Fibroblast of lung (primary cell): ENCODE measurements at regions not wholly inside any gene's neighbourhood (a gene's known extent, or its start where the extent isn't known, plus 50 kb on each side); places are given as distances from the start of the nearest gene placed in this dataset.
"Not testable (repeated sequence)": the region's sequence is repeated elsewhere in the genome, so short reads cannot be mapped to it uniquely, and the experiment has no call there.

Experiments used
- DNase-seq, 2 donors: peaks; one replicate each; pipeline versions ENCODE4 v3.0.0 to v3.0.0-alpha.2; 2010; ENCODE audit warnings: low read depth in 2 of 2
- H2AFZ ChIP-seq: 2 replicates; pipeline ENCODE4 v1.5.1; 2012; ENCODE audit warnings: low read length, control low read depth, inconsistent platforms
- H3K27ac ChIP-seq: 2 replicates; pipeline ENCODE4 v1.5.1; 2011; ENCODE audit warnings: low read length, control low read depth; ENCODE audit not compliant: insufficient read depth
- H3K27me3 ChIP-seq: 2 replicates; pipeline ENCODE4 v1.5.1; 2011; ENCODE audit warnings: mild to moderate bottlenecking, low read length; ENCODE audit not compliant: control insufficient read depth, insufficient read depth
- H3K36me3 ChIP-seq: 2 replicates; pipeline ENCODE4 v1.5.1; 2011; ENCODE audit warnings: low read length; ENCODE audit not compliant: control insufficient read depth, insufficient read depth
- H3K4me1 ChIP-seq: 2 replicates; pipeline ENCODE4 v1.5.1; 2011; ENCODE audit warnings: low read length; ENCODE audit not compliant: control insufficient read depth, insufficient read depth; ENCODE audit errors: extremely low read depth
- H3K4me2 ChIP-seq: 2 replicates; pipeline ENCODE4 v1.5.1; 2011; ENCODE audit warnings: low read length, control low read depth; ENCODE audit not compliant: insufficient read depth; ENCODE audit errors: extremely low read depth
- H3K4me3 ChIP-seq, 4 experiments: fragments of 200-600 bp in 1 of 4; sonication (generic) in 1 of 4; replicated peaks in 1 of 4; 2 replicates each; pipeline ENCODE4 v1.5.1; 2011 to 2016; ENCODE audit warnings: low read length in 4 of 4, low read depth in 3 of 4, mild to moderate bottlenecking in 3 of 4, control low read depth in 2 of 4, inconsistent platforms in 1 of 4, mixed read lengths in 1 of 4; ENCODE audit not compliant: insufficient read depth in 1 of 4; ENCODE audit errors: control extremely low read depth in 1 of 4
- H3K79me2 ChIP-seq: 2 replicates; pipeline ENCODE4 v1.5.1; 2012; ENCODE audit warnings: mild to moderate bottlenecking, low read length, inconsistent platforms; ENCODE audit not compliant: control insufficient read depth, insufficient read depth
- H3K9ac ChIP-seq: 2 replicates; pipeline ENCODE4 v1.5.1; 2011; ENCODE audit warnings: mild to moderate bottlenecking, low read length, control low read depth; ENCODE audit not compliant: insufficient read depth
- H3K9me3 ChIP-seq: 2 replicates; pipeline ENCODE4 v1.5.1; 2012; ENCODE audit warnings: low read depth, low read length; ENCODE audit not compliant: control insufficient read depth, insufficient read depth
- H4K20me1 ChIP-seq: 2 replicates; pipeline ENCODE4 v1.5.1; 2011; ENCODE audit warnings: low read length; ENCODE audit not compliant: control insufficient read depth, insufficient read depth; ENCODE audit errors: extremely low read depth
- CTCF ChIP-seq, 2 donors: IDR thresholded peaks in 1 of 2; conservative IDR thresholded peaks in 1 of 2; 1 replicate in 1 of 2; 2 replicates in 1 of 2; pipeline ENCODE4 v1.5.1; 2011 to 2012; ENCODE audit warnings: low read length in 2 of 2, control low read depth in 1 of 2, inconsistent platforms in 1 of 2, low read depth in 1 of 2, mild to moderate bottlenecking in 1 of 2
- EZH2 ChIP-seq: IDR thresholded peaks from 2 replicates; pipeline ENCODE4 v1.5.1; 2012; ENCODE audit warnings: low read length, control low read depth, mild to moderate bottlenecking; ENCODE audit errors: missing control alignments

- TF ChIP-seq CTCF (conservative IDR thresholded peaks at IDR 0.05 in 1 of 2, IDR thresholded peaks at IDR 0.05 in 1 of 2; ENCODE audit: low read depth in 1 of 2, low read length in 2 of 2) (no peak), EZH2 (no peak)
- H3K36me3 ChIP-seq, result no peaks in the 10 kb centered on the region
- no peaks in the 10 kb centered on the region for H3K4me1 ChIP-seq
These were observed 377.4 kb upstream of the PODXL start for GRCh38 chr7:131933751-131934289.

GRCh38 chr7:131933219-131933618 is 376.8 kb upstream of the PODXL start:
- H3K9me3 ChIP-seq, H2AFZ ChIP-seq, H3K27ac ChIP-seq, H3K27me3 ChIP-seq, H3K4me1 ChIP-seq, H4K20me1 ChIP-seq, DNase-seq, H3K36me3 ChIP-seq, H3K79me2 ChIP-seq, H3K4me3 ChIP-seq, H3K9ac ChIP-seq, H3K4me2 ChIP-seq: not testable (repeated sequence)

More at GRCh38 chr7:131933751-131934289, 377.4 kb upstream of the PODXL start:
- DNase-seq, result no peak
- H3K79me2 ChIP-seq, result no peaks in the 10 kb centered on the region
- H3K4me2 ChIP-seq, result no peak overlapping the region
- H3K4me3 ChIP-seq, result no peak overlapping the region
- H3K27me3 ChIP-seq, result no peaks in the 10 kb centered on the region
- H3K9me3 ChIP-seq, result no peaks in the 10 kb centered on the region
- H3K27ac ChIP-seq, result no peak overlapping the region
- H2AFZ ChIP-seq, result no peak overlapping the region
- no peak overlapping the region for H3K9ac ChIP-seq
- H4K20me1 ChIP-seq, result no peaks in the 10 kb centered on the region

GRCh38 chr7:131932271-131932670 is 375.8 kb upstream of the PODXL start:
- no peaks in the 10 kb centered on the region for H3K9me3 ChIP-seq
- DNase-seq, result no peak
- TF ChIP-seq CTCF (conservative IDR thresholded peaks at IDR 0.05 in 1 of 2, IDR thresholded peaks at IDR 0.05 in 1 of 2; ENCODE audit: low read depth in 1 of 2, low read length in 2 of 2) (no peak), EZH2 (no peak)
- H3K4me2 ChIP-seq, result no peak overlapping the region
- H3K27me3 ChIP-seq, result no peaks in the 10 kb centered on the region
- H3K79me2 ChIP-seq, result no peaks in the 10 kb centered on the region
- no peaks in the 10 kb centered on the region for H3K4me1 ChIP-seq
- no peak overlapping the region for H3K4me3 ChIP-seq
- H4K20me1 ChIP-seq, result no peaks in the 10 kb centered on the region
- no peaks in the 10 kb centered on the region for H3K36me3 ChIP-seq
- no peak overlapping the region for H2AFZ ChIP-seq
- H3K27ac ChIP-seq, result no peak overlapping the region
- no peak overlapping the region for H3K9ac ChIP-seq
